ENCODE measurements at regions not wholly inside any gene's neighbourhood (a gene's known extent, or its start where the extent isn't known, plus 50 kb on each side); places are given as distances from the start of the nearest gene placed in this dataset.

DNA sequence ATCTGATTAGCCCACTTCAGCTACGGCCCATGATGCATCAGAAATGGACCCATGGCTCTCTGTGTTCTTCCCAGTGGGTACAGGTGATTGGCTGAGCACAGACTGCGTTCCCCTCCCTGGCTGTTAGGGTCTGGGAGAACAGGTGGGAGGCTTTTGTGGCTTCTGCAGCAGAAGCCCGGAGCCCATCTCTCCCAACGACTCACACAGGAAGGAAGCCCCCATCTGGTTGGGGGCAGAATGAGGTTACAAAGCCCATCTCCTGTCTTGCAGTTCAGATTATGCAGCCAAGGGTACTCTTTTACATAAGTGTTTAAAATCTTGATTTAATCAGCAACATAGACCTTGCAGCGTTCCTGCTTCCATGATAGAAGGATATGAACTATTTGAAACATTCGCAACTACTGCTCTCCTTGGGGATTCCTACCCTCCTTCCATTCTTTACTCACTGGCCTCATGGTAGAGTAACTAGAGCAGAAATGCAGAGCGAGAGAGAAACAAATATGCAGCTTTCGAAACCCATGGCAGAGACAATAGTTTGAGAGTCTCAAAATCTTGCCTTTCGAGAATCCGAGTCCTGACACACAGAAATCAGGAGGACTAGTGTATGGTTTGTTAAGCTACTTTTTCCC lies 291.3 kb downstream of the TLE3 start:
- ATAC-seq, result no peak

DNA sequence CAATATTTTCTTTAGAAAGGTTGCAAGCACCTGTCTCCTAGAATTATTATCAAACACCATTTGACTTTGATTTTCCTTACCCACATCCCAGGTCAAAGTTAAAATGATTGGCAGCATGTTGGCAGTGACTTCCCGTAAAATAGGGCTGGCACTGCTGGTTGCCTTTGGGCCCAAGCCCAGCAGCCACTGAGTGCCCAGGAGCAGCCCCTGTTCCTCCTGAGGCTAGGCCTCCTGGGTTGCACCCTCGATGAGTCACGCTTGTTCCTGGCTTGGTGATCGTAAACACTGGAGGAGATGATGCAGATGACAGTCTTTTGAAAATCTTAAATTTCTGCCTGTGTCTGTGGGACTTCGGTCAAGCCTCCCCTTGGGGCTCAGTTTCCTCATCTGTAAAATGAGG lies 290.0 kb downstream of the TLE3 start:
- DNase-seq (ENCODE audit: low spot score) (no peak), ATAC-seq (no peak)

More for the DNA sequence above, 291.3 kb downstream of the TLE3 start:
- no peak for DNase-seq (ENCODE audit: low spot score)

DNA sequence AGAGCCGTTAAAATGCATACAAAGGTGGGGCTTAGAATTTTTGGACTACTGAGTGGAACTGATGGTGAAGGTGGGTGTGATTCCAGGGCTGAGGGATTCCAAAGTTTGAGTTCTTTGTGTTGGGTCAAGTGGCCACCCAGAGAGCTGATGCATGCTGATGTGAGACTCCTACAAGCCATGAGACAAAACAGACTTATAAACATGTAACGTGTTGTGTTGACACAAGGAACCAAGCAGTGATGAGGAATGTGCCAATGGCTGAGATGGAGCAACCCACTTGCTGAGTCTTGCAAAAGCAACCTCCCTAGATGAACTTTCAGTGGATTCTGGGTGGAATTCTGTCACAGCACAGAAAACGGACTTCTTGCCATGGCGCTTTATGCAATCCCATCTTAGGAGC lies 289.0 kb downstream of the TLE3 start:
- no peak for DNase-seq (ENCODE audit: low spot score)
- ATAC-seq, result no peak

DNA sequence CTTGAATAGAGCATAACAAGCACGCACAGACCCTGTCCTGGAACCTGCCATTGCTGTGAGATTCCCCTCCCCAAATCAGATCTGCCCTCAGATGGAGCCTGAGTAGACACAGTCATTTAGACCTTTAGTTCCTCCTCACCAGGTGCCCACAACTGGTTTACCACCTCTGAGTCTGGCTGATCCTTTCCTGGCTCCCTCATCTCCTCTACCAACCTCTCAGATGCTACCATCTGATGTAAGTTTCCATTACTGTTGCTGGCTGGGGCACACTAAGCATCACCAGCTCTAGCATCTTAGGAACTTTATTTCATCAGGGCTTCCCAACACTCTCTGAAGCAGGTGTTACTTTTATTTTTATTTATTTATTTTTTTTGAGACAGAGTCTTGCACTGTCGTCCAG lies 288.3 kb downstream of the TLE3 start:
- DNase-seq (ENCODE audit: low spot score) (no peak), ATAC-seq (no peak)

DNA sequence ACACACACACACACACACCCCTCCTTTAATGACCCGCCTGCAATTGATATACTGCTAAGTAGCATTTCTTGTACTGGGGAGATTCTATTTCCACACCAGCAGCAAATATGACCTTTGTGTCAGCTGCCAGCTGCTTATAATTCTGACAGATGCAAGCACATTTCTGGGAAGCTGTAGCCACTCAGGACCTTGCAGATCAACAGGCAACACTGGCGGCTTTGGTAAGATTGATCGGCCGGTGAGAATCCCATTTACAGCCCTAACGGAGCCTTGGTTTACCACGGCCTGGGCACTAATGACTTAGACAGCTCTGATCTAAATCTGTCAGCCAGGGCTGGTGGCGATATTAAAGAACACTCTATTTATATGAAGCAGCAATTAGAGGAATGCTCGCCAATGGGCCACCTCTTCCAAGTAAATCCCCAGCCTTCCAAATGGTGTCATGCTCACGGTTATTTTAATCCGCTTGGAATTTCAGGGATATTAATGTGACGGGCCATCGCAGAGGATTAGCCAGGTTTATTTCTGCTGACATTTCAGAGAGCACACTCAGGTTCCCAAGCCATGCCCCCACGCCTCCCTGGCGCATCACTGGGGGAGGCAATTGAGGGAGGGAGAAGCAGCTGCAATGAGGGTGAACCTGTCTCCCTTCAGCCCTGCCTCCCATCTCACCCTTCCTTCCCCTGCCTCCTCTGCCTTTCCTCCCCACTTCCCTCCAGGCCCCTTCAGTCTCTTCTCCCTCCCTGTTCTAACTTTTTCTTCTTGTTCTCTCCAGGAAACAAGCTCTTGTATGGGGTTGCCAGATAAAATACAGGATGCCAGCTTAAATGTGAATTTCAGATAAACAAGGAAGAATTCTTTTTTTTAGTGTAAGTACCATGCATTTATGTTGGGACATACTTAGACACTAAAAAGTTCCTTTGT lies 287.0 kb downstream of the TLE3 start:
- DNase-seq (ENCODE audit: low spot score), result no peak
- ATAC-seq, result no peak

DNA sequence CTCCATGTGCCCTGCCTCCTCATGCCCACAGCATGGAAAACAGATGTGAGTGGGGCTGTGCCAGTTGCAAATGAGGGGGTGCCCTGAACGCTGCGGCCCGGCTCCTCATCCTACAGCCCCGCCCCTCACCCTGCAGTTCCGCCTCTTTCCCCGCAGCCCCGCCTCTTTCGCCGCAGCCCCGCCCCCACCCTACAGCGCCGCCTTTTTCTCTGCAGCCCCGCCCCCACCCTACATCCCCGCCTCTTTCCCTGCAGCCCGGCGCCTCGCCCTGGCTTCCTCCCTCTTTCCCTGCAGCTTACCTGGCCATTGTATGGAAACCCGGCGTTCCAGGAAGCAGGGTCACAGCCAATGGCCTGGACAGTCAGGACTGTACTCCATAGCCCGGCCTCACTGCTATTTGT lies 284.9 kb downstream of the TLE3 start:
- ATAC-seq (no peak), DNase-seq (ENCODE audit: low spot score) (no peak)

DNA sequence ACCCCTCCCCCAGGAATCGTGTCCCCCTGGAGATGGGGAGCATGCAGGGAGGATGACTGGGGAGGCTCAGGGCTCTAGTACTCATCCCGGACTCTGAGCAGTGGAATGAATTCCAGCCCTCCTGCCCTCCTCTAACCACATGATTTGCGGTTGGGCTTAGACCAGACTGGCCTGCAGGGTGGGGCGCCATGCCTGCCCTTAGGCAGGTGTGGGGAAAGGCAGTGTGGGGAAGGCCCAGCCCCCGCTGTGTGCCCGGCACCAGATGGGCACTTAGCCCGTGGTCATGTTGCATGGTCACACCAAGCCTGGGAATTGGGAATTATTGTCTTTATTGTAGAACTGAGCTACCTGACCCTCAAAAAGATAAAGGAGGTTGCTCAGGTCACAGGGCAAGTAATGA lies 283.8 kb downstream of the TLE3 start:
- no peak for ATAC-seq
- DNase-seq (ENCODE audit: low spot score), result no peak

DNA sequence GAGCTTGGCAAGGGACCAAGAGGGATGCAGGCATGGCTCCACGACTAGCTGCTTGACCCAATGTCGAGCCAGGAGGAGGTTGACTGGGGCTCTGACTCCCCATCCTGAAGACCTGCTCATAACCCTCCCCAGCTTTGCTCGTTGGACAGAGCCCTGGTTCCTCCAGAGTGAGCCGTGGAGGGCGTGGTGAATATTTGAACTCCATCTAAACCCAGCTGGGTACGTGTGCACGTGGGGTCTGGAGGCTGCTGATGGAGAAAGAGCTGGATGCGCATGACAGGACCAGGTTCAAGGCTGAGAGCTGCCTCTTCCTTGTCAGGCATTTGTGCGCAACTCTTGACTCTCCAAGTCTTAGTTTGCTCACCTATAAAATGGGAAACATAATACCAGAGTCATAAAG lies 282.8 kb downstream of the TLE3 start:
- ATAC-seq (no peak), DNase-seq (ENCODE audit: low spot score) (no peak)

DNA sequence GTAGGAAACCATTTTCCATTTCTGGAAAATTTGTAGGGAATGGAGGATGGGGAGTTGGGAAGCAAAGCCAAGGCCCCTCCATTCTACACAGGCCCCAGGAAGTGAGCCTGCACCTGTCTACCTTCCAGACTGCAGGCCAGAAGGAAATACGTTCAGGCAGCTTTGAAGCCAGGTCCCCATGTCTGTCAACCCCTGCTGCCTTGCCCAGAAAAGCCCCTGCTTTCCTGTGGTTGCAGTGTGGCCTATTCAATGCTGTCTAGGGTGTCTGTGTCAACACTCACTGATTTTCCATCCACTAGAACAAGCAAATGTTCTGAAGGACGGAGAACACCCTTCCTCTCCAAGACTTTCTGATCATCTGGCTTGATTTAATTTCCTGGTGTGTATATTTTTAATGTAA lies 281.9 kb downstream of the TLE3 start:
- DNase-seq (ENCODE audit: low spot score) (no peak), ATAC-seq (no peak)

DNA sequence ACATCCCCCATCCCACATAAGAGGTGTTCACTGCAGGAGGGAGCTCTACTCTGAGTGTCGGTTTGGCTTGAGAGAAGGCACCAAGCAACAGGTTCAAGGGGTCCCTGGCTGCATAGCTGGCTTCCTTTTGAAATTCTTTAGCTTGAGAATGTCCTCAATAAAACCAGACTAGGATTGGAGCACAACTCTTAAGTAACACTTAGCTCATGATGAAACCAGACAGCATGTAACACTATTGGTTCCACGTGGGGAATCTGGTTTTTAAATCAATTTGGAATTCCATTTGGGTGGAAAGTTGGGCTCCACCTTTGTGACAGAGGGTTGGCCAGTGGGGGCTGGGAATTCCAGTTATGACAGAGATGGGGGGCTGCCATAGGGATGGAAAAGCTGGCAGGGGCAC lies 281.2 kb downstream of the TLE3 start:
- ATAC-seq, result no peak
- no peak for DNase-seq (ENCODE audit: low spot score)

DNA sequence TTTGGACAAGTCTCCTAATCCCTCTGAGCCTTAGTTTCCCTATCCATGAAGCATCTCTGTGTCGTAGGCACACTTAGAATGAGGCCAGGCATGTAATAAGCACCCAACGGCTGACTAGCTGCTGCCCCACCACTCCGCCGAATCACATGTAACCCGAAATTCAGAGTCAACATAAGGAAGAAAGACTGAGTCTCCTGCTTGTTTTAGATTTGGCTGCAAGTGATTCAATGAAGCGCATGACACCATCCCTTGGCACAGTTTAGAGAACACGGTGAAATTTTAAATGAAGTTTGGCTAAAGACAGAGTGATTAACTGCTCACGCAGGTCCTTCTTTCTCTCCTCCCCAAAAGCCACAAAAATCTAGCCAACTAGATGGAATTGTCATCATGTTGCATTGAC lies 279.2 kb downstream of the TLE3 start:
- no peak for ATAC-seq

DNA sequence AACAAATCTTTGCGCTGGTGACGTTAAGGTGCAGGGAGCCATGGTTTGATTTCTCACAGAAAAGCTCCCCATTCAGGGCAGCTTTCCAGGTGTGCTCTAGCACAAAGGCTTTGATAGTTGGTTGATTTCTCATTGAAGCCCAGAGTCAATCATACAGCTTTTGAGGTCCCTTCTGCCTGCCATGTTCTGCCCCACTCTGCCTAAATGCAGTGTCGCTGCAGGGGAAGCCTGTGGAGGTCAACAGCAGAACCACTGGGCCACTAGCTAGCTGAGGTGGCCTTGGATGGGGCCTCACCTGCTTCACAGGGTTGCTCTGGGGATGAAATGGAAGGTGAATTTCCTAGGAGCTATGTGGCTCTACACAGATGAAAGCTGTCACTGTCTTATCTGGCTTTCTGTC lies 278.3 kb downstream of the TLE3 start:
- no peak for ATAC-seq
- DNase-seq (ENCODE audit: low spot score), result no peak

More for the DNA sequence above, 279.2 kb downstream of the TLE3 start:
- no peak for DNase-seq (ENCODE audit: low spot score)

DNA sequence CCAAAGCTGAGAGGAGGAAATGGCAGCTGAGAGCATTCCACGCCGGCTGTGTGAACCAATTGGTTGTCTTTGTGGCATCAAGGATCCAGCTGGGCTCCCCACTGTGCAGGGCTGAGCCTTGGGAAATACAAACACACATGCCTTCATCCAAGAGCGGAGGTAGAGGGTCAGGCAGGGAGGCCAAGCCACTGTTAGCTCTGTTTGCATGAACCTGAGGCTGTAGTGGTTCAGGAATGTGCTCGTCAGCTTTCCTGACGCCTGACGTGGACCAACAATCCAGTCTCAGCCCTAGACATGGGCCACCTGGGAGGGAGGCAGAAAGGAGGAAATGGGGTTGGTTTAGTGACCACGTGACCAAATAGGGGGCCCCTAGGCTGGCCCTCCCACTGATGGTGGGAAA lies 276.9 kb downstream of the TLE3 start:
- DNase-seq (ENCODE audit: low spot score), result no peak
- no peak for ATAC-seq

DNA sequence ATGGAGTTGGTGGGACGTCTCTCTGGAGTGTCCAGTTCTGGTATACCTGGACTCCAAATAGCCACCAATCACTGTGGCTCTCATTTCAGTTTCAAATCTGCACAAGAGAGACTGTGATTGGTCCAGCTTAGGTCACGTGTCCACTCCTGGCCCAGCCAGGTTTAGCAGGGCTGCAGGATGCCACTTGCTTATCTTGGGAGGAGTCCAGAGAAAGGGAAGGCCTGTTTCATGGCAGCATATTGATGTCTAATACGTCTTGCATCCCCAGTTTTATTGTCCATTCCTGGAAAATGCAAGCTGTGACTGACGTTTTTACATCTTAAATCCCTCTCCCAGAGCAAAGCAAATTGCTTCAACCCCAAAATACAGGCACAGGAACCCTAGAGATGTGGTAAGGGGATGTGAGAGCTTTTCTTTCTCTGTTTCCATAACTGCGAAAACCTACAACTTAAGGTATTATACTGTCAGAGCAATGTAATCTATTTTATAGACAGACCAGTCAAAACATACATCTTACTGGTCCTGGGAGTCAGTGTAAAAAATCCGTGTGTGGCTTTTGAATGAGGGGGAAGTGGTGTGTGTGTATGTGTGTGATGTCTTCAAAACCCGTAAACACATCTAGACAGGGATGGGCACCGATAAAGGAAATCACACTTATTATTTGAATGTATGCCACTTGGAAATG lies 274.4 kb downstream of the TLE3 start:
- ATAC-seq (peak; percentile 37), DNase-seq (ENCODE audit: low spot score) (no peak)

DNA sequence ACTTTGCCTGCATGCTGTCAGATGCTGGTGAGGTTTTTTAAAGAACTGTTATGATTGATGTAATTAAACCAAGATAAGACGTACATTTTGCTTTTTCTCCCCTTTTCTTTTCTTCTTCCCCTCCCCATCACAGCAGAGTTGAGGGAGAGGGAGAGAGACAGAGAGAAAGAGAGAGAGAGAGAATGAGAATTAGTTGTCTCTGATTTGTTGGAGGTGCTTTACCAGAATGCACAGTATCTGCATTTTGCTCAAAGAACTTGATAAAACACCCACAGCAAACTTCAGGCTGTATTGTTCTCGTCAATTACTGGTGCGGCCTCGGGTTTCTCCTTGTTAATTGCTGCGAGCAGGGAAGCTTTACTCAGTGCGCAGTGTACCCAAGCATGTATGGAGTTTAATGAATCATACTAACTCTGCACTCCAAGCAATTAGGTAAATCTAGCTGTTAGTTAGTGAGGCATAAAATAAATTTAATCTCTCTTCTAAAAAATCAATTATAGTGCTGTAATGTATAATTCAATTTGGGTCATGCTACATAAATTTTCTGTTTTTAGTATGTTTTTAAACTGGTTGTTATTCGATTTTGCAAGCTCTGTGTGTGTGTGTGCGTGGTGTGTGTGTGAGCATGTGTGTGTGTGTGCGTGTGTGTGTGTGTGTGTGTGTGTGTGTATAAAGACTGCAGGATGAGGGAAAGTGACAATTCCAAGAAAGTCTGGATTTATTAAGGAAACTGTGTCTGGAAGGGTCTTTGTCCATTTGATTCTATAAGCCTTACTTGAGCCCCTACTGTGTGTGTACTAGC lies 273.4 kb downstream of the TLE3 start:
- ATAC-seq (no peak), DNase-seq (ENCODE audit: low spot score) (no peak)

DNA sequence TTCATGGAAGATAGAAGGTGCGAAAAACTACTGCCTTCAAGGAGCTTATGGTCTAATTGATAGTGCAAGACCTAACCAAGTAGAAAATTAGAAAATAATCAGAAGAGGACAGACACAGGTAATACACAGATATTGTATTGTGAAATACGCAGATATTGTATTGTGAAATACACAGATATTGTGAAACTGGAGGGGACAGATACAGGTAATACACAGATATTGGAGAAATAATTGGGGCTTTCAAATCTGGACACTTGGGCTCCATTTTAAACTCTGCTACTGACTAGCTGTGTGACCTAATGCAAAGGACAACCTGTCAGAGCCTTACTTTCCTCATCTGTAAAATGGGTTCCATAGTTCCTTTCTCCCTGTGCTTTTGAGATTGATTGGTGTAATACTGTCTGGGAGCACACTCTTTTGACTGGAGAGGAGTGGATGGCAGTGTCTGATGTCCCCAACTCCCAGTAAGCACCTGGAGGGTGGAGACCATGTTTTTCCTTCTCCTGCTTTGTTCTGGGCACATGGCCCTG lies 272.8 kb downstream of the TLE3 start:
- DNase-seq (ENCODE audit: low spot score) (no peak), ATAC-seq (no peak)

DNA sequence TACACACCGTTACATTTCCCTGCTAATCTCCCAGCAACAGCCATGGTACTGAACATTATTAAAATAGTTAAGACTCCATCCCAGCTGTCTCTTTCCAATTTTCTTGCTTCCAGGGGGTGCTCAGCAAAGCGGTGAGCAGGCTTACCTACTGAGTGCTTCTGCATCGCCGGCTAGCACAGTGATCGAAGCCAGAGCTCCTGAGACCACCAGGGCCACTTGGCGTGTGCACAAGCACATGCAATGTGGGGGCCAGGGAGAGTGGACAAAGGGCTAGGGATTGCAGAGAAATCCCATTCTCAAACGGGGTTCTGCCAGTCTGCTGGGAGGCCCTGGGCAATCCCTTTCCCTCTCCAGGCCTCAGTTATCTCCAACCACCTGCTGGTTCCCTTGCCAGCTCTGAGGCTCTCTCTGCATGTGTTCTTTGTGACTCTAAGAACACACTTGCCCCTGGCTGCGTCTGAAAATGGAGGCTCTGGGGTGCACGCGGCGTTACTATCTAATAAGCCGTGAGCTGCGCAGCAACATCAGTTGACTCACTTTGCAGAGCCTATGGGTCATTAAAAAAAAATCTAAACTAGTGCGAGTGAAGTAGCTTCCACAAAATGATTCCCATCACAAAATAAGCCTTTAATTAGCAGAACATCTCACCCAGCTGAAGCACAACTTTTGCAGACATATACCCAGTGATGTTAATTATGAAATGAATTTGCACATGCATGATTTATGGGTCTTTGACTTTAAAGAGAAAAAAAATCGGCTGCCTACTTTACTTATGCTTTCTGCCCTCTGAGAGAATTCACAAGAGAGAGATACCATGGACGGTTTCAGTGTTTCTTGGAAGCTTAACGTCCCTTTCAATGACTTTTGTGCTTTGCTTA lies 271.5 kb downstream of the TLE3 start:
- ATAC-seq (no peak), DNase-seq (ENCODE audit: low spot score) (no peak)

DNA sequence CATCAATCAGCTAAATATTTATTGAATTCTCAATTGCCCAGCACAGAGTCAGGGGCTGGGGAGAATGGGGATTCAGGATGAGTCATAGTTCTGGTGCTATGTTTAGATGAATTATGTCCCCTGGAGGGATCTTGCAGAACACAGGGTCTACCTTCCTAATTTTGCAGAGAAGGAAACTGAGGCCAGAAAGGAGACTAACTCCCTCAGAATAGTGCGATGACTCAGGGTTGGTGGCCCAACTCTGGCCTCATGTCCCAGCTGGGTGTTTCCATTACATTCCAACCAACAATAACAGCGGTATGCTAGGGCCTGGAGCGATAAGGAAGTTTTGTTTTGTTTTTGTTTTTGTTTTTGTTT lies 270.9 kb downstream of the TLE3 start:
- DNase-seq (ENCODE audit: low spot score) (no peak), ATAC-seq (no peak)

DNA sequence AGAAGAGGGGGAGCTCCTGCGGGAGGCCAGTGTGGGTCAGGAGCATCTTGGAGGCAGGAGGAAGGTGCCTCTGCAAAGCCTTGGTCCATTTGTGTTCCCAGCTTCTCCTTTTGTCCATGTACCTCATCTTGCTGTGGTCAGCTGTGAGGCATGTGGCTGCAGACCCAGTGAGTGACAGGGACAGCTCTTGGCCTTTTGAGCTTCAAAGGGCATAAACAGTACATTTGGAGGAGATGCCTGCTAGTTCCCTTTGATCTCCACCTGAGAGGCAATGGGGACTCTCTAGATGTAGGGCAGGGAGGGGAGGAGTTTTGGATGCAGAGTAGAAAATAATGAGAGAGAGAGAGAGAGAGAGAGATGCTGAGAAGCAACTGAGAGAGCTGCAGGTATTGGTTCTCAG lies 270.0 kb downstream of the TLE3 start:
- no peak for ATAC-seq
- DNase-seq (ENCODE audit: low spot score), result no peak

Measured in left lobe of liver (tissue), 2 donors.